Bronchial epithelial cell (primary cell): ENCODE measurements at regions not wholly inside any gene's neighbourhood (a gene's known extent, or its start where the extent isn't known, plus 50 kb on each side); places are given as distances from the start of the nearest gene placed in this dataset.
A peak's percentile ranks its signal among the peaks of the same experiment; 100 is the strongest.

Source experiments
- DNase-seq: peaks from one replicate; pipeline ENCODE4 v3.0.0-alpha.2; 2010; ENCODE audit warnings: low read depth
- FAIRE-seq: peaks from 2 replicates; lab custom pipeline; 2011; peaks lifted over from hg19 to GRCh38; lab: Jason Lieb, UNC
- H3K27me3 ChIP-seq: 2 replicates; pipeline ENCODE4 v1.5.1; 2011; ENCODE audit warnings: low read length; ENCODE audit not compliant: control insufficient read depth, insufficient read depth
- H3K36me3 ChIP-seq: 2 replicates; pipeline ENCODE4 v1.5.1; 2011; ENCODE audit warnings: low read length; ENCODE audit not compliant: control insufficient read depth, insufficient read depth
- H3K4me3 ChIP-seq: 2 replicates; pipeline ENCODE4 v1.5.1; 2011; ENCODE audit warnings: mild to moderate bottlenecking, low read depth, low read length, control low read depth
- TF ChIP-seq, protein P1 (sequence below): IDR thresholded peaks from 2 replicates; pipeline ENCODE4 v1.5.1; 2011; ENCODE audit warnings: mild to moderate bottlenecking, moderate library complexity, low read length, control low read depth, inconsistent platforms; ENCODE audit not compliant: insufficient read depth, severe bottlenecking

DNA sequence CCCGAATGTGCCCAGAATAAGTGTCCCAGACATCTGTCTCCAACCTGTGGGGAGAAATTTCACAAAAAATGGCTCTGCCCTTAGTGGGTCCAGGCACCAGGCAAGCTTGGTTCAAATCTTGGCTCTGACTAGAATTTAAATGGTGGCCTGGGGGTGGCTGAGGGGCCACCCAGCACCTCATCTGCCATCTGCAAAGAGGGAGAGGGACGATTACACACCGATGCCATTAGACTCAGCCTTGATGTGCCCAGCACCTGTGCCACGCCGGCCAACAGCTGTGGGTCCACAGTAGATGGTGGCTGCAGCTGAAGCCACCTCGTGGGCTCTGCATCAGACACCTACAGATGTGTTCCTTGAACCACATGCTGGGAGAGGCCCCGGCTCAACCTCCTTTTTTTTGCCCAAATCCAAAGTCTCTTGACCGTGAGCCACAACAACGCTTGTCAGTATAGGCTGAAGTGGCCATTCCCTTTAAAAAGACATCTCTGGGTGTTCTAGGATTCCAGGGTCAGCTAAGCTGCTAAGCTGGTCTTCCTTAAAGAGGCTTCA, 222.0 kb upstream of the RAB6C start:
- no peak for FAIRE-seq
- TF ChIP-seq, protein P1, sequence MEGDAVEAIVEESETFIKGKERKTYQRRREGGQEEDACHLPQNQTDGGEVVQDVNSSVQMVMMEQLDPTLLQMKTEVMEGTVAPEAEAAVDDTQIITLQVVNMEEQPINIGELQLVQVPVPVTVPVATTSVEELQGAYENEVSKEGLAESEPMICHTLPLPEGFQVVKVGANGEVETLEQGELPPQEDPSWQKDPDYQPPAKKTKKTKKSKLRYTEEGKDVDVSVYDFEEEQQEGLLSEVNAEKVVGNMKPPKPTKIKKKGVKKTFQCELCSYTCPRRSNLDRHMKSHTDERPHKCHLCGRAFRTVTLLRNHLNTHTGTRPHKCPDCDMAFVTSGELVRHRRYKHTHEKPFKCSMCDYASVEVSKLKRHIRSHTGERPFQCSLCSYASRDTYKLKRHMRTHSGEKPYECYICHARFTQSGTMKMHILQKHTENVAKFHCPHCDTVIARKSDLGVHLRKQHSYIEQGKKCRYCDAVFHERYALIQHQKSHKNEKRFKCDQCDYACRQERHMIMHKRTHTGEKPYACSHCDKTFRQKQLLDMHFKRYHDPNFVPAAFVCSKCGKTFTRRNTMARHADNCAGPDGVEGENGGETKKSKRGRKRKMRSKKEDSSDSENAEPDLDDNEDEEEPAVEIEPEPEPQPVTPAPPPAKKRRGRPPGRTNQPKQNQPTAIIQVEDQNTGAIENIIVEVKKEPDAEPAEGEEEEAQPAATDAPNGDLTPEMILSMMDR, result no peak
- Histone ChIP-seq H3K36me3 (no peaks in the 10 kb centered on the region), H3K27me3 (no peaks in the 10 kb centered on the region), H3K4me3 (no peak overlapping the region)
- DNase-seq, result no peak

- H3K27me3 ChIP-seq, result no peaks in the 10 kb centered on the region
- TF ChIP-seq, protein P1, result no peak
- no peaks in the 10 kb centered on the region for H3K36me3 ChIP-seq
- no peak overlapping the region for H3K4me3 ChIP-seq
- no peak for DNase-seq
- FAIRE-seq, result no peak
Measured at GRCh38 chr2:129757915-129758783, 221.3 kb upstream of the RAB6C start.

DNA sequence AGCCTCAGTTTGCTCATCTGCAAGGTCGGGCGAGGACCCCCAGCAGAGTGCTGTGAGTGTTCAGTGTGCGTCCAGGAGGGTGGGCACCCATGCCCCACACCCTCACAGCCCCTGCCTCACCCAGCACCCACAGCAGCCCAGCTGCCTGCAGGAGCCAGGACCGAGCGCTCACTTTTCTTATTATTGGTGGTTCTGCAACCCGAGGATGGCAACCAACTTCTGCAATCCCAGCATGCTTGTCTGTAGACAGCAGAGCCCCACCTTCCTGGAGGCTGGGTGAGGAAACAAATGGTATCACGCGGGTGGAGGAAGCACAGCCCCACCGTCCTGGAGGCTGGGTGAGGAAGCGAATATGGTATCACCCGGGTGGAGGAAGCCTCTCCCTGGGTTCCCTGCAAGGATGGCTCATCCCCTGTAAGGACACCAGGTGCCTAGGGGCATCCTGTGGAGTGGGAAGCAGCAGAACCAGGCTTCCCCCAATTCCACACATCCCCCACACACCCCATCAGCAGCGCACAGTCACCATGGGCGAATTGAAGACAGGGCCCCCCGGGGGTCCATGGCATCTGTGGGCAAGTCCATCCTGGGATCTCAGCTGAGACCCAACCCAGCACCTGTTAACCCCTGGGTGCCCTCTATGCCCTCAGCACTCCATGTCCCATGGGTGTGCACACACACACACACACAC, 220.5 kb upstream of the RAB6C start:
- Histone ChIP-seq H3K36me3 (no peaks in the 10 kb centered on the region), H3K4me3 (no peak overlapping the region), H3K27me3 (no peaks in the 10 kb centered on the region)
- FAIRE-seq (no peak), DNase-seq (no peak)
- TF ChIP-seq, protein P1, result no peak

DNA sequence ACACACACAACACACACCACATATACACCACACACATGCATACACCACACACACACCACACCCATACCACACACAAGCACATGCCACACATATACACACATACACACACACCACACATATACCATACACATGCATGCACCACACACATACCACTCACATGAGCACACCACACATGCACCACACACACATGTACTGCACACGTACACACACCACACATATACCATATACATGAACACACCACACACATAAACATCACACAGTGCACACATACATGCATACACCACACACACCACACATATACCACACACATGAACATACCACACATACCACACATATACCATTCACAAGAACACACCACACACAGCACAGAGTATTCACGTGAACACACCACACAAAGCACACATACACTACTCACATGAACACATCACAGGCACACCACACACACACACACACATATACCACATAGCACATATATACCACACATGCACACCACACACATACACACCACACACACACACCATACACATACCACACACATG, 219.9 kb upstream of the RAB6C start:
- Histone ChIP-seq H3K4me3 (no peak overlapping the region), H3K27me3 (no peaks in the 10 kb centered on the region), H3K36me3 (no peaks in the 10 kb centered on the region)
- FAIRE-seq (peak; percentile 89), DNase-seq (no peak)
- TF ChIP-seq, protein P1, result no peak

DNA sequence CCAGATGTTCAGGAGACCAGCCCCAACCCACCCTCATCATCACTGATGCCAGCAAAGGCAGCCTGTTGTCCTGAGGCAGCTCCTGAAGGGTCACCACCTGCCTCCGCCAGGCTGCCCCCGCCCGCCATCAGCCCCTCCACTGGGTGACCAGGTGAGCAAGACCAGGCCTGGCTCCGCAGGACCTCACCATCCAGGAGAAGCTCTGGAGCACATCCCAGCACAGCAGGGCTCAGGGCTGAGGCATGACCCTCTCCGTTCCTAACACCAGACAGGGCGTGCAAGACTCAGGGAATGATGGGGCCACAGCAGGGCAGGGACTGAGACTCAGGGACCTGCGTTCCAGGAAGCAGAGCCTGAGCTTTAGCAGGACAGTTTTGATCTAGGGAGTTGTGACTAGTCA, 218.8 kb upstream of the RAB6C start:
- TF ChIP-seq, protein P1, result no peak
- no peak overlapping the region for H3K4me3 ChIP-seq
- H3K36me3 ChIP-seq, result no peaks in the 10 kb centered on the region
- DNase-seq, result no peak
- H3K27me3 ChIP-seq, result no peaks in the 10 kb centered on the region
- FAIRE-seq, result no peak
